ELR (cell line): ENCODE measurements at regions not wholly inside any gene's neighbourhood (a gene's known extent, or its start where the extent isn't known, plus 50 kb on each side); places are given as distances from the start of the nearest gene placed in this dataset.
A peak's percentile ranks its signal among the peaks of the same experiment; 100 is the strongest.
"Not testable (repeated sequence)": the region's sequence is repeated elsewhere in the genome, so short reads cannot be mapped to it uniquely, and the experiment has no call there.

Experiments
- DNase-seq: peaks from one replicate; pipeline ENCODE4 v3.0.0-alpha.2; 2015; ENCODE audit warnings: low read depth

GRCh38 chr2:182595650-182596049 is 120.4 kb upstream of the DNAJC10 start:
- DNase-seq = no peak

DNA sequence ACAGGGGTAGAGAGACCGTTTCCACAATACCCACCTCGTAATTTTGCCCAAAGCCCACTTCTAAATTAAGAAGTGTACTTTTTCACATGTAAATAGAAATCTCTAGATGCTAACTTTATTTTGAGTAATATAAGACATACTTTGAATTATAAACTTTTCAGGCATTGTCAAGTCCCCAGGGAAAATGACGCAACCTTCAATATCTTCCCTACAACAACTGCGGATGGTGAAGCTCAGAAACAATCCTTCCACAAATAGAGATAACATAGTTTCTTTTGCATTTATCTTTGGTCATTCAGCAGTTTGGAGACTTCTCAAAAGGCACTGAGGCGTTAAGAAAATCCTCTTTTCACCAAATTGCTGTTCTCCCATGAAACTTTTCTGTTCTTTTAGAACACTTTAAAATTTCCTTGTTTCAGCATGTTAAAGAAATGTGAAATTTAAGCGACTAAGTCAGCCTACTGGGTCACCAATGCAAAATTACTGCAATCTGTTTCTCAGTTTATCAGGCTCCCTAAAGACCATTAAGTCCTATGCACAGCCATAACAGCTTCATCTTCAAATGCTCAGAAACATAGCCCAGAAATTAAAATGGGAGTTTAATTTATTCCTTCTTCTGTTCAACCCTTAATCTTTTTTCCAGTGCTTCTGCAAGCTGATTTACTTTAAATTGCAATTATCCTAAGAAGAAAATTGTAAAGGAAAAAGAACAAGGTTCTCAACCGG is 118.3 kb upstream of the DNAJC10 start:
- no peak for DNase-seq

GRCh38 chr2:182598626-182599025 is 117.4 kb upstream of the DNAJC10 start:
- DNase-seq = no peak

DNA sequence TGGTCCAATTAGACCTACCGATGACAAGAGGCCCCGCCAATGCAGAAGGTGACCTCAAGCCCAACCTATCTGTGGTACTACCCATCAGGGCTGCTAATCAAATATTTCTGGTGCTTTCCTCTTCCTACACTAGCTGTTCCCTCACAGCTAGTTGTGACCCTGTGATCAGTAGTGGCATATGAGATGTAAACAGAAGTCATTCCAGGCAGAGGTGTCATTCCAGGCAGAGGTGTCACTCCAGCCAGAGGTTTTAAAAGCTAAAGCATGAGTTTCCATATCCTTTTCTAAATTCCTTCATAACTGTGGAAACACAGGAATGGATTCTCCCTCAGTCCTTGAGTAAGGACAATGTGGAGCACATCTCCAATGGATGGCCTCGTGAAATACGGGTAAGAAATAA is 110.9 kb upstream of the DNAJC10 start:
- DNase-seq = peak; percentile 13

GRCh38 chr2:182606728-182607681 is 109.1 kb upstream of the DNAJC10 start:
- no peak for DNase-seq

GRCh38 chr2:182608181-182608845 is 107.7 kb upstream of the DNAJC10 start:
- no peak for DNase-seq

- DNase-seq = not testable (repeated sequence)
Measured at GRCh38 chr2:182609005-182609404, 107.1 kb upstream of the DNAJC10 start.

DNA sequence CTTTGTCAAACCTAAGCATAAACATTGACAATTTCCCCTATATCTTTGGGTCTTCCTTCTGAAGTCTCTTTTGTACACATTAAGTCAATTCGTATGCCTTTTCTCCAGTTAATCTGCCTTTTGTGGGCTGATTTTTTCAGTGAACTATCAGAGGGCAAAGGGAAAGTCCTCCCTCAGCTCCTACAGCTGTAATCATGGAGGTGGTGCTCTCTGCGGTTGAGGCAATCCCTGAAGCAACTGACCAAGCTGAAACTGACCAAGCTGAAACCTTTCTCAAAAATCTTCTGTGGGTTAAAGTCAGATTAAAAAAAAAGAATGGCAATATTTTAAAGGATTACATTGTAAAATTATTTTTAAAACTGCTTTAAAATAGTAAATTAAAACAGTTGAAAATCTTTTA is 105.8 kb upstream of the DNAJC10 start:
- DNase-seq = no peak

- no peak for DNase-seq
Measured at GRCh38 chr2:182611009-182611408, 105.0 kb upstream of the DNAJC10 start.

- DNase-seq = peak; percentile 55
Measured at GRCh38 chr2:182615036-182615435, 101.0 kb upstream of the DNAJC10 start.

- DNase-seq = peak; percentile 71
Measured at GRCh38 chr2:182616471-182617393, 99.3 kb upstream of the DNAJC10 start.

GRCh38 chr2:182618672-182619079 is 97.4 kb upstream of the DNAJC10 start:
- peak; percentile 55 for DNase-seq

GRCh38 chr2:182619276-182619675 is 96.8 kb upstream of the DNAJC10 start:
- no peak for DNase-seq

- no peak for DNase-seq
Measured at GRCh38 chr2:182621191-182621590, 94.9 kb upstream of the DNAJC10 start.

DNA sequence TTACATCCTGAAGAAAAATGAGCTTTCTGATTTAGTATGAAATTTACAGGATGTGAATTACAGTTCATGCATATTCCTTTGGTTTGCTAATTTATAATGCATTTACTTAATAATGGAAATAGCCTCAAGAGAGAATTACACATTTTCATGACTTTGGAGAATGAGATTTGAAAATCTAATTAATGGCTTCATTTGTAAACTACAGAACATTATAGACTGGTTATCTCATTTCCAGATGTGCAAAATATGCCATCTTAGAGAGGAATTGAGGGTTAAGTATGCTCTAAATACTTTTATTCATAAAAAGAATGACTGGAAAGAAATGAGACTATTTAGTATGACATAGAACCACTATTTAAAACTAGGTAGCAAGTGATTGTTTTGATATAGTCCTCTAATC is 94.2 kb upstream of the DNAJC10 start:
- no peak for DNase-seq

GRCh38 chr2:182622231-182622630 is 93.8 kb upstream of the DNAJC10 start:
- DNase-seq = no peak

- DNase-seq = no peak
Measured at GRCh38 chr2:182625814-182626213, 90.2 kb upstream of the DNAJC10 start.

GRCh38 chr2:182628916-182629315 is 87.1 kb upstream of the DNAJC10 start:
- DNase-seq = no peak

DNA sequence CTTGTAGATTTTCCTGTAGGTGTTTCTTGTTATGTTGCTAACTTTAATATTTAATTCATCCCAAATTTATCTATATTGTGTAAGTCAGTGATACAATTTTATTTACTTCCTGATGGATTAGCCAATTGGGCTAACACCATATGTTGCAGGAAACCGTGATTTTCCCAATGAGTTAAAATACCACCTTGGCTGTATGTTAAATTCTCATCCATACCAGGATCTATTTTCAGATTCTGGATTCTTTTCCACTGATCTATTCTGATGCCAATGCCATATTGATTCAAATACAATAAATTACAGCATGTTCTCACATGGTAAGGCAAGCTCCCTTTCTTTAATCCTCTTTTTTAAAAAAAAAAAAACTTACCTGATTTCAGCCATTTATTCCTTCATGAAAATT is 85.8 kb upstream of the DNAJC10 start:
- no peak for DNase-seq

- no peak for DNase-seq
Measured at GRCh38 chr2:182631299-182631698, 84.8 kb upstream of the DNAJC10 start.

GRCh38 chr2:182634386-182634785 is 81.7 kb upstream of the DNAJC10 start:
- no peak for DNase-seq

GRCh38 chr2:182636699-182637098 is 79.4 kb upstream of the DNAJC10 start:
- no peak for DNase-seq
